ENCODE measurements at regions not wholly inside any gene's neighbourhood (a gene's known extent, or its start where the extent isn't known, plus 50 kb on each side); places are given as distances from the start of the nearest gene placed in this dataset.

DNA sequence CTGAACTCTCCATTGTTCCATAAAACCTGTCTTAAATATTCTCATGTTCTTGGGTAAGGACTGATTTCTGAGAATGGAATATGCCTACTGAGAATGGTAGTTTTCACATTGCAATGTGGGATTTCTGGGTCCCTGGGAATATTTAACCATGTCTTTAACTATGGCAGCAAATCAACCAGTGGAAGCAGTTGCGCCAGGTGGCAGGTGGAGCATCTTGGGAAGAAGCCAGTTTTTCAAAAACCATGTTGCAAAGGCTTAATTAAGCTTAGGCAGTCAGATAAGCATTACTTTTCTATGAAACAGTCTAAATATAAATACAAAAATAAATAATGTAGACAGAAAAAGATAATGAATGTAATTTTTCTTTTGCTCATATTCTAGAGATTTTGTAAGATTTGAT, 448.1 kb downstream of the ADAMTS20 start:
- no peak for DNase-seq (ENCODE audit: low spot score in 2 of 2)
- intact Hi-C loops (cut with DNase I; ENCODE audit: low total_unique reads), result no loop called here
- TF ChIP-seq, protein P1, sequence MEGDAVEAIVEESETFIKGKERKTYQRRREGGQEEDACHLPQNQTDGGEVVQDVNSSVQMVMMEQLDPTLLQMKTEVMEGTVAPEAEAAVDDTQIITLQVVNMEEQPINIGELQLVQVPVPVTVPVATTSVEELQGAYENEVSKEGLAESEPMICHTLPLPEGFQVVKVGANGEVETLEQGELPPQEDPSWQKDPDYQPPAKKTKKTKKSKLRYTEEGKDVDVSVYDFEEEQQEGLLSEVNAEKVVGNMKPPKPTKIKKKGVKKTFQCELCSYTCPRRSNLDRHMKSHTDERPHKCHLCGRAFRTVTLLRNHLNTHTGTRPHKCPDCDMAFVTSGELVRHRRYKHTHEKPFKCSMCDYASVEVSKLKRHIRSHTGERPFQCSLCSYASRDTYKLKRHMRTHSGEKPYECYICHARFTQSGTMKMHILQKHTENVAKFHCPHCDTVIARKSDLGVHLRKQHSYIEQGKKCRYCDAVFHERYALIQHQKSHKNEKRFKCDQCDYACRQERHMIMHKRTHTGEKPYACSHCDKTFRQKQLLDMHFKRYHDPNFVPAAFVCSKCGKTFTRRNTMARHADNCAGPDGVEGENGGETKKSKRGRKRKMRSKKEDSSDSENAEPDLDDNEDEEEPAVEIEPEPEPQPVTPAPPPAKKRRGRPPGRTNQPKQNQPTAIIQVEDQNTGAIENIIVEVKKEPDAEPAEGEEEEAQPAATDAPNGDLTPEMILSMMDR (IDR thresholded peaks at IDR 0.05), result no peak
- no peak for TF ChIP-seq POLR2A (IDR thresholded peaks at IDR 0.05)
- H3K4me3 ChIP-seq (ENCODE audit: low read depth, poor library complexity, severe bottlenecking), result no peak overlapping the region
- 58 to 73% methylated on average over 1 of the region's 1 CpG for WGBS, 2 donors

- no peak overlapping the region for H3K4me3 ChIP-seq (ENCODE audit: low read depth, poor library complexity, severe bottlenecking)
- WGBS, 2 donors, result 68 to 69% methylated on average over 4 of the region's 4 CpGs
- no peak for TF ChIP-seq POLR2A (IDR thresholded peaks at IDR 0.05)
- TF ChIP-seq, protein P1 (IDR thresholded peaks at IDR 0.05), result no peak
- intact Hi-C loops (cut with DNase I; ENCODE audit: low total_unique reads), result no loop called here
- no peak for DNase-seq (ENCODE audit: low spot score in 2 of 2)
Observed at GRCh38 chr12:43102546-43103264, 449.3 kb downstream of the ADAMTS20 start.

DNA sequence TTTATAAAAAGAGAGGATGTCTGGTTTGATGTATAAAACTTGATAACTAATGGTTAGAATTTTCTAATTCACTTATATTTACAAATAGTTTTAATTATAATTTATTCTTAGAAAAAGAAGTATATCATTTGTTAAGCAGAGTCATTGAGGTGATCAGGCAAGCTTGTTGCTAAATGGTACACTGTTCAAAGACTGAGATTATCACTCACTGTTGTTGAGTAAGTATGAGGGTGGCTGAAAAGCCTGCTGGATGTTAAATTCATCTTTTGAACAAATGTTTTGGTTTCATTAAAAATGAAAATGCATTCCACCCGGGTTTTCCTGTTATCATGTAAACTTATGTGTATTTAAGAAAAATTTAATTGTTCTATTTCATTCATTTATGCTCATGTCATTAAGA, 451.8 kb downstream of the ADAMTS20 start:
- intact Hi-C loops (cut with DNase I; ENCODE audit: low total_unique reads), result no loop called here
- DNase-seq (ENCODE audit: low spot score in 2 of 2), result no peak
- WGBS, 2 donors, result 69 to 87% methylated on average over 1 of the region's 1 CpG
- TF ChIP-seq, protein P1 (IDR thresholded peaks at IDR 0.05), result no peak
- TF ChIP-seq POLR2A (IDR thresholded peaks at IDR 0.05), result no peak
- H3K4me3 ChIP-seq (ENCODE audit: low read depth, poor library complexity, severe bottlenecking), result no peak overlapping the region

DNA sequence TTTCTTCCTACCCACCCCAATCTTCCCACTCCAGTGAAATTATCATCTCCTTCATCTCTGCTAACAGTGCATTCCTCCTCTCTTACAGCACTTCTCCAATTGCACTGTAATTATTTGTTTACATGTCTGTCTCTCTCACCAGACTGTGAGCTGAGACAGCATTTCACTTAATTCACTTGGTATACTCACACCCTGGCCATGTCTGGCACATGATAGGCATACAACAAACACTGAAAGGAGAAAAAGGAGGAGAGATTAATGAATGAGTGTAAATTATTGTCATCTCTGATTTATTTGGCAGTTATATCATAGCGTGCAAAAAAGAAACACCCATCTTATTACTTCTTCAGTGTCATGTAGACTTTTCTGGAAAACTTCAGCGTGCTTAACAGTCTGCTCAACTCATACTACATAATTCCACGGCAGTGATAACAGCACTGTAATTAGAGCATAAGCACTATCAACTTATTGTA, 452.3 kb downstream of the ADAMTS20 start:
- TF ChIP-seq, protein P1 (IDR thresholded peaks at IDR 0.05), result no peak
- no peak for TF ChIP-seq POLR2A (IDR thresholded peaks at IDR 0.05)
- 24 to 46% methylated on average over 3 of the region's 3 CpGs for WGBS, 2 donors
- no peak overlapping the region for H3K4me3 ChIP-seq (ENCODE audit: low read depth, poor library complexity, severe bottlenecking)
- intact Hi-C loops (cut with DNase I; ENCODE audit: low total_unique reads), result no loop called here
- DNase-seq (ENCODE audit: low spot score in 2 of 2), result no peak

DNA sequence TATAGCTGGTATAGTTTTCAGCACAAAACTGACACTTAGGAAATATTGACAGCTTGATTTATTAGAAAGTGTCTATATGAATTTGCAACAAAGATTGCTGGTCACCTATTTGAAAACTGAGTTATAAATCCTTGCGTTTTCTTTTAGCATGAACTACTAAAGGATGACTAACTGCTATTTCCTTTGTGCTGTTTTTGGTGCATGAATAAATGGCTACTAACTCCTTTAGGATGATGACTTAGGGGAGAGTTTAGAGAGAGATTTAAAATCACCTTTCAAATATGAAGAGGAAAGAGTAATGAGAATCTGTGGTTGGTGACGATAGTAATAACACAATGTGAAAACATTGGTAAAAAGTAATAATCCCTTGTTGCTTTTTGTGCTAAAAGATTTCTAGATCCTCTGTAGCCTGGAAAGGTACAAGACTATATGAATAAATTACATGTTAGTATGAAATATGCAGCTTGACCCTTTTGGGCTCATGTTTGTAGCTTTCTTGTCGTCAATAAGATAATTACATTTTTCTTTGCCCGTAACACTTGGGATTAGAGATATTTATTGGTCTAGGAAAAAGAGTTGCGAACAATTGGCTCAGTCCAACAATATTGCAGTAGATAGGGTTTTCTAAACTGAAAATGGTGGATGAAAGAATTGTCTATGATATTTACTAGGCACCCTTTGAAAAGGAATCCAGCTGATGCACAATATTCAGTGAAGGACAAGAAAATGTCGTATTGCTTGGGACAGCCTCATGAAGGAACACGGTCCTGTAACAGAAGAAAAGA, 453.0 kb downstream of the ADAMTS20 start:
- no peak for DNase-seq (ENCODE audit: low spot score in 2 of 2)
- intact Hi-C loops (cut with DNase I; ENCODE audit: low total_unique reads), result no loop called here
- 81 to 90% methylated on average over 7 of the region's 7 CpGs for WGBS, 2 donors
- H3K4me3 ChIP-seq (ENCODE audit: low read depth, poor library complexity, severe bottlenecking), result no peak overlapping the region
- no peak for TF ChIP-seq POLR2A (IDR thresholded peaks at IDR 0.05)
- TF ChIP-seq, protein P1 (IDR thresholded peaks at IDR 0.05), result no peak
